ENCODE measurements at regions not wholly inside any gene's neighbourhood (a gene's known extent, or its start where the extent isn't known, plus 50 kb on each side); places are given as distances from the start of the nearest gene placed in this dataset.

DNA sequence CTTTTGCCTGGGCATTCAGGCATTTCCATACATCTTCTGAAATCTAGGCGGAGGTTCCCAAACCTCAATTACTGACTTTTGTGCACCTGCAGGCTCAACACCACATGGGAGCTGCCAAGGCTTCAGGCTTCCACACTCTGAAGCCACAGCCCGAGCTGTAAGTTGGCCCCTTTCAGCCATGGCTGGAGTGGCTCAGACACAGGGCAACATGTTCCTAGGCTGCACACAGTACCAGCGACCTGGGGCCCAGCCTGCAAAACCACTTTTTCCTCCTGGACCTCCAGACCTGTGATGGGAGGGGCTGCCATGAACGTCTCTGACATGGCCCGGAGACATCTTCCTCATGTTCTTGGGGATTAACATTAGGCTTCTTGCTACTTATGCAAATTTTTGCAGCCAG lies 1558.2 kb upstream of the PCDH20 start:
- Histone ChIP-seq H3K36me3 (ENCODE audit: control insufficient read depth, insufficient read depth, low read length) (no peaks in the 10 kb centered on the region), H3K14ac (replicated peaks; ENCODE audit: low read depth, low read length) (no peak overlapping the region), H3K56ac (ENCODE audit: extremely low read depth, insufficient read depth, low read length) (no peak overlapping the region), H4K8ac (ENCODE audit: low read depth in 2 of 2, low read length in 2 of 2) (no peak overlapping the region), H2AFZ (replicated peaks; ENCODE audit: low read length, poor library complexity) (no peak overlapping the region), H3K4ac (ENCODE audit: low read depth, low read length) (no peak overlapping the region), H4K5ac (ENCODE audit: low read depth, low read length) (no peak overlapping the region), H3K4me3 (ENCODE audit: insufficient read depth, low read depth, low read length) (no peak overlapping the region), H2BK5ac (ENCODE audit: low read depth, low read length, poor library complexity, severe bottlenecking) (no peak overlapping the region), H4K20me1 (ENCODE audit: insufficient read depth, low read length) (no peaks in the 10 kb centered on the region), H3K9ac (ENCODE audit: low read depth, low read length) (no peak overlapping the region), H2BK15ac (ENCODE audit: low read depth, low read length) (no peak overlapping the region), H3K9me3 (ENCODE audit: control insufficient read depth, insufficient read depth, low read length) (no peaks in the 10 kb centered on the region), H2AK5ac (ENCODE audit: low read depth, low read length) (no peak overlapping the region), H2BK120ac (ENCODE audit: low read depth, low read length) (no peak overlapping the region), H2BK20ac (ENCODE audit: low read depth, low read length) (no peak overlapping the region), H3K27me3 (ENCODE audit: control insufficient read depth, insufficient read depth, low read length) (no peaks in the 10 kb centered on the region), H3K4me2 (ENCODE audit: low read depth, low read length) (no peak overlapping the region), H3K27ac (ENCODE audit: insufficient read depth, low read length) (no peak overlapping the region), H3K79me1 (ENCODE audit: low read depth in 1 of 2, low read length in 2 of 2) (no peaks in the 10 kb centered on the region), H2AK9ac (replicated peaks; ENCODE audit: low read depth, low read length, poor library complexity) (no peak overlapping the region), H4K91ac (ENCODE audit: insufficient read depth, low read depth, low read length) (no peak overlapping the region), H3K23ac (ENCODE audit: low read depth, low read length) (no peak overlapping the region), H3K18ac (ENCODE audit: low read depth, low read length) (no peak overlapping the region), H3K4me1 (ENCODE audit: control insufficient read depth, insufficient read depth, low read length) (no peaks in the 10 kb centered on the region), H3K9me1 (ENCODE audit: insufficient read depth, low read length) (no peaks in the 10 kb centered on the region; the same call in 1 of the 2 replicates)
- in situ Hi-C loops (cut with MboI; ENCODE audit: low sequenced_read_pairs) (no loop called here), intact Hi-C loops (cut with micrococcal nuclease) (no loop called here), dilution Hi-C loops (cut with HindIII; ENCODE audit: low sequenced_read_pairs, unreplicated experiment) (no loop called here)
- 83% methylated on average over 1 of the region's 5 CpGs; no CpG with 5 or more reads in 1 of the 2 experiments for WGBS, 2 experiments (ENCODE audit: extremely low coverage in 2 of 2, insufficient read length in 1 of 2)
- ChIA-PET POLR2A (ENCODE audit: unreplicated experiment) (no interaction called here), CTCF (no interaction called here)
- BruUV-seq (replicated peaks), result no TSS peak
- ATAC-seq (ENCODE audit: low read depth) (no peak), DNase-seq (no peak)
- TF ChIP-seq RCOR1 (IDR thresholded peaks at IDR 0.05; ENCODE audit: insufficient replicate concordance, low read length) (no peak), CHD1 (IDR thresholded peaks at IDR 0.05; ENCODE audit: low read depth, low read length) (no peak), NFE2L2 (IDR thresholded peaks at IDR 0.05; ENCODE audit: low read depth, low read length) (no peak), BHLHE40 (IDR thresholded peaks at IDR 0.05; ENCODE audit: low read depth, low read length) (no peak), POLR2A (IDR thresholded peaks at IDR 0.05; ENCODE audit: low read depth, low read length) (no peak), MXI1 (IDR thresholded peaks at IDR 0.05; ENCODE audit: borderline replicate concordance, low read depth, low read length) (no peak), MAFK (IDR thresholded peaks at IDR 0.05; ENCODE audit: low read depth, low read length) (no peak), RAD21 (IDR thresholded peaks at IDR 0.05; ENCODE audit: low read length) (no peak), SMC3 (IDR thresholded peaks at IDR 0.05; ENCODE audit: low read depth, low read length) (no peak), RFX5 (IDR thresholded peaks at IDR 0.05; ENCODE audit: low read depth, low read length) (no peak), CEBPB (IDR thresholded peaks at IDR 0.05; ENCODE audit: low read depth, low read length) (no peak), MAZ (IDR thresholded peaks at IDR 0.05; ENCODE audit: borderline replicate concordance, low read depth, low read length) (no peak), FOS (IDR thresholded peaks at IDR 0.05; ENCODE audit: low read depth, low read length) (no peak)
- TF ChIP-seq, protein P1, sequence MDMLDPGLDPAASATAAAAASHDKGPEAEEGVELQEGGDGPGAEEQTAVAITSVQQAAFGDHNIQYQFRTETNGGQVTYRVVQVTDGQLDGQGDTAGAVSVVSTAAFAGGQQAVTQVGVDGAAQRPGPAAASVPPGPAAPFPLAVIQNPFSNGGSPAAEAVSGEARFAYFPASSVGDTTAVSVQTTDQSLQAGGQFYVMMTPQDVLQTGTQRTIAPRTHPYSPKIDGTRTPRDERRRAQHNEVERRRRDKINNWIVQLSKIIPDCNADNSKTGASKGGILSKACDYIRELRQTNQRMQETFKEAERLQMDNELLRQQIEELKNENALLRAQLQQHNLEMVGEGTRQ (IDR thresholded peaks at IDR 0.05; ENCODE audit: low read depth, low read length), result no peak
- TF ChIP-seq, protein P2, sequence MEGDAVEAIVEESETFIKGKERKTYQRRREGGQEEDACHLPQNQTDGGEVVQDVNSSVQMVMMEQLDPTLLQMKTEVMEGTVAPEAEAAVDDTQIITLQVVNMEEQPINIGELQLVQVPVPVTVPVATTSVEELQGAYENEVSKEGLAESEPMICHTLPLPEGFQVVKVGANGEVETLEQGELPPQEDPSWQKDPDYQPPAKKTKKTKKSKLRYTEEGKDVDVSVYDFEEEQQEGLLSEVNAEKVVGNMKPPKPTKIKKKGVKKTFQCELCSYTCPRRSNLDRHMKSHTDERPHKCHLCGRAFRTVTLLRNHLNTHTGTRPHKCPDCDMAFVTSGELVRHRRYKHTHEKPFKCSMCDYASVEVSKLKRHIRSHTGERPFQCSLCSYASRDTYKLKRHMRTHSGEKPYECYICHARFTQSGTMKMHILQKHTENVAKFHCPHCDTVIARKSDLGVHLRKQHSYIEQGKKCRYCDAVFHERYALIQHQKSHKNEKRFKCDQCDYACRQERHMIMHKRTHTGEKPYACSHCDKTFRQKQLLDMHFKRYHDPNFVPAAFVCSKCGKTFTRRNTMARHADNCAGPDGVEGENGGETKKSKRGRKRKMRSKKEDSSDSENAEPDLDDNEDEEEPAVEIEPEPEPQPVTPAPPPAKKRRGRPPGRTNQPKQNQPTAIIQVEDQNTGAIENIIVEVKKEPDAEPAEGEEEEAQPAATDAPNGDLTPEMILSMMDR (conservative IDR thresholded peaks at IDR 0.05; ENCODE audit: low read depth, low read length), result no peak
- TF ChIP-seq, protein P3, sequence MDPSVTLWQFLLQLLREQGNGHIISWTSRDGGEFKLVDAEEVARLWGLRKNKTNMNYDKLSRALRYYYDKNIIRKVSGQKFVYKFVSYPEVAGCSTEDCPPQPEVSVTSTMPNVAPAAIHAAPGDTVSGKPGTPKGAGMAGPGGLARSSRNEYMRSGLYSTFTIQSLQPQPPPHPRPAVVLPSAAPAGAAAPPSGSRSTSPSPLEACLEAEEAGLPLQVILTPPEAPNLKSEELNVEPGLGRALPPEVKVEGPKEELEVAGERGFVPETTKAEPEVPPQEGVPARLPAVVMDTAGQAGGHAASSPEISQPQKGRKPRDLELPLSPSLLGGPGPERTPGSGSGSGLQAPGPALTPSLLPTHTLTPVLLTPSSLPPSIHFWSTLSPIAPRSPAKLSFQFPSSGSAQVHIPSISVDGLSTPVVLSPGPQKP (IDR thresholded peaks at IDR 0.05; ENCODE audit: borderline replicate concordance, low read depth, low read length), result no peak
